ENCODE measurements at regions not wholly inside any gene's neighbourhood (a gene's known extent, or its start where the extent isn't known, plus 50 kb on each side); places are given as distances from the start of the nearest gene placed in this dataset.
A peak's percentile ranks its signal among the peaks of the same experiment; 100 is the strongest.

DNA sequence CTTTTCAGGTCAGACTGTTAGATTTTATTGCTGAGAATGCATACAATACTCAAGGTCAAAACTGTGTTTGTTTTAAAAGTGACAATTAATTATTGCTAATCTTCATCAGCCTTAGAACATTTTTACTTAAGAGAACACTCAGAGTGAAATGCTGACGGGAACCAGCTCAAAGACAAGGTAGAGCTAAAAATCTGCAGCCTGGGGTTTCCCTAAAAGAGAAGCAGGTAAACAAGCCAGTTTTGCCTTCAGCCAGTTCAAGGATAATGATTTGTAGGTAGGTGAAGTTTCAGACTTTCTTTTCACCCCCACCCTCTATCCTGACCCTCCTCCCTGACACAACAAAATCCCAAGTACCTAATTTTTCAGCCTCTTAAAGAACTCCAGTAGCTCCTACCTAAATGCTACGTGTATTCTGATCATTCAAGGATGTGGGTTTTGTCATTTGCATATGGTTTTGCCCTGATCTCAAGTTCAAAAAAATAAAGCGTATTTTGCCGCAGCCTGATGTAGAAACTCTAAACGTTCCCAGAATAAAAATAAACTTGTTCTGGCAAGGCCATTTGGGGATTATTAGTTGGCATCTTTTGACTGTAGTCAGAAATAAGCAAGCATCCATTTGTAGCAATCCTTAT is 407.2 kb downstream of the EFNA5 start:
- no peak for DNase-seq

DNA sequence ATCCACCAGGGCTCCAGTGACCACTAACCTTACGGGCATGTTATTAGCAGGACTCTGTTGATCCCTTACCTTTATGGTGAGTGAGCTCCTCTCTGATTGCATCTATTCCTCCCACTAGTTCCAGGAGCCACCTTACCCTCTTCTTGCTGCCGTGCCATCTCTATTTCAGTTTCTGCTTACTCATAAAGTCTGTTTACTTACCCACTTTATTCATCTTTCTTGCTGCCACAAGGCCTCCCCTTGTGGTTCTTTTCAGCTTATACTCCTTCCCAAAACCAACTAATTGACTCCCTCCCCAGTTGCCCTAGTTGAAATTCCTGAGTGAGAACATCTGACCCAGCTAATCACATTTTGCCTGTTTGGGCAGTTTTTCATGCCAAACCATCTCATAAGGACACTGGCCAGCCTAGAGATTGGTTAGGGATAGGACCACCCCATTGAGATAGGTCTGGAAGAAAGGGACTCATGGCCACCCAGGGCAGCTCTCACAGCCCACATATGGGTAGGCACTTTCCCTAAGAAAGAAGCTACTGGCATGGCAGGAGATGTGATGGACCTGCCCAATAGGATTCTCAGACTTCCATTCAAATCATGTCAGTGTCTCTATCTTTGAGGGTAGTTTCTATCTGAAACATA is 412.7 kb downstream of the EFNA5 start:
- no peak for DNase-seq

DNA sequence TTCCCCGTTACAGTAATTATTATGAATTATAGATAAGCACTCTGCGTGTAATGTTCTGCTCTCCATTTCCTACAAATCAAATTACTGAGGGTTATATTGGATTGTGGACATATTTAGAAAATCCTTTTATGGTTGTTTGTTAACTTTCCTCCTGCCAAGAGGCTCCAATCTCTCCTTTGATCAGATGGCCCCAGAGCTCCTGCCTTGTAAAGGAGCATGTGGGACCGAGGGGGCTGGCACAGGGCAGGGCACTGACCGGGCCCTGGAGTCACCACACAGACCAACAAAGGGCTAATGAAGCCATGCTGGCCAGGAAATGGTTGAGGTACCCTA is 415.9 kb downstream of the EFNA5 start:
- no peak for DNase-seq

DNA sequence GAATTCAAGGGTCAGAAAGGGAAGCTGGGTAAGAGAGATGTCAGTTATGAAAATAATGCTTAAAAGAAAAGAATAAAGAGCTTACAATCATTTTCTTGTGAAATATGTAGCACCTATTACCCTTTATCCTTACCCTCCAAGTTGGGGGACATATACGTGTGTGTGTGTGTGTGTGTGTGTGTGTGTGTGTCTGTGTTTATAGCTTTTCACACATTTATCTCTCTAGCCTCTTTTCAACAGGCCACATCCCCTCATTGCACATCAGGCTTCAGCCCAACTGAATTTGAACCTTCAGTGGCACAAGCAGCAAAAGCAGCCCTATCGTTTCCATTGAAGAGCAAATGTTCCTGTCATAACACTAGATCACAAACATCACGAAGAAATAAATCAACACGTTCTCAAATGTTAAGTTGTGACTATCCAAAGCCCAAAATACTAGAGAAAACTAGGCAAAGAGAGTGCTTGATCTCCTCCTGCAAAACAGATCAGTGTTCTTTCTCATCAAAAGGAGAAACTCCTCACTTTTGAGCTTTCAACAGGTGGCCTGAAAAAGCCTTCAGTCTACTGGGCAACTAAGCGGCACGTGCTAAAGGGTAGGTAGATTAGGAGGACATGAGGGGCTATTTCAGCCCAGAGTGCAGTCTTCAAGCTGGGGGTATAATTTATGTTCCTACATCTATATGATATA is 416.4 kb downstream of the EFNA5 start:
- DNase-seq, result no peak

DNA sequence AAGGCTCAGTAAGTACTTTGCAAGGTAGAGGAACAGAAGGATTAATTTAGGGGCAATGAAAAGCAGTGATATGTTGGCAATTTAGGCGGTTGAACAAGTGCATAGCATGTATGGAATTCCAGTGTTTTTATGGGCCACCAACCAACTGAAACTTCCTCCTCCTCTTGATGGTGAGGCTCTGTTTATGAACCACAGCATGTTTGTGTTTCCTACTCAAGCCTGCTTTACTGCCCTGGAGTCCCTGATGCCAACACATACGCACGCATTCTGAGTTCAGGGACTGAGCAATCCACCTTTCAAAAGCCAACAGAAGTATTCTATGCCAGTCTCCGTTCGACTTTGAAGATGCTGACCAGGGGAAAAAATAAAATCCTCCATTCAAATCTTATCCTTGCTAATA is 417.5 kb downstream of the EFNA5 start:
- no peak for DNase-seq

DNA sequence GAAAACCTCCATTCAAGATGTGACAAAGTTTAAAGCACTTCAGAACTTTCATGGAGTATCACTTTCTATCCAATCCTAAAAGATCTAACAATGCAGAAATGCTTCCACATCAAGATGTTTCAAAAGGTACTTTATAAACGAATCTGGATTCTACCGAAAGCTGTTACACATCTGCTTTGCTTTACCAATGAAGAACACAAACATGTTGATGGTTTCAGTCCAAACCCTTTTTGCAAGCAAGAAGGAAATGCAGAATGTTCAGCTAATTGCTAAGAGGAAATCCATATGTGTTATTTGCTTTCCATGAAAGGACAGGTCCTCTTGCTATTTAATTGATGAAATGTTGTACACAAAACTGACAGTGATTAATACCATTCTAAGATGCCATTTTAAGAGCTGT is 419.6 kb downstream of the EFNA5 start:
- DNase-seq, result peak; percentile 50

DNA sequence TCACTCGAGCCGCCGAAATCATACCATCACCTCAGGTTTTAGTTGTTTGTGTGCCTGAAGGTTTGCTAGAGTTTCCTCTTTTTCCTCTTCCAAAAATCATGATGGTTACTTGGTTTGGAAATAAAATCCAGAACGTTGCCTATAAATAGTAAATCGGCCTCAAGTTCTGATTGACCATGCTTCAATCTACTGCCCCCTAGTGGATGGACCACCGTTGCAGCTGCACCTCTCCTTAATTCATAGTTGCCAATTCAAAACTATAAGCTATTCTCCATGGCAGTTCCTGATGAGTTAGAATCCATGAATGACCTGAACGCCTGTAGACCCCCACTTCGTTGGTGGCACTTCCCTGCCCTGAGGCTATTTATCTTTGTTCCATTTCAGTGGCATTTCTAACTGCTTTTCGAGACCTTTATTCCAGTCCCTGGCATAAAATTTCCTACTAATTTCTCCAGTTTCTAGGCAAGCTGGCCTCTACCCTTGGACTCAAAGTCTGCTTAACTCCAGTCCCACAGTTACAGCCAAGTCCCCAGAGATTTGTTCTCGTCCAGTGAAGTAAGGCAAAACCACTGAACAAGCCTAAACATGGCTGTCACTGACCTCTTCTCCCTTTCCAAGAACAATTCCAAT is 422.6 kb downstream of the EFNA5 start:
- DNase-seq, result no peak

DNA sequence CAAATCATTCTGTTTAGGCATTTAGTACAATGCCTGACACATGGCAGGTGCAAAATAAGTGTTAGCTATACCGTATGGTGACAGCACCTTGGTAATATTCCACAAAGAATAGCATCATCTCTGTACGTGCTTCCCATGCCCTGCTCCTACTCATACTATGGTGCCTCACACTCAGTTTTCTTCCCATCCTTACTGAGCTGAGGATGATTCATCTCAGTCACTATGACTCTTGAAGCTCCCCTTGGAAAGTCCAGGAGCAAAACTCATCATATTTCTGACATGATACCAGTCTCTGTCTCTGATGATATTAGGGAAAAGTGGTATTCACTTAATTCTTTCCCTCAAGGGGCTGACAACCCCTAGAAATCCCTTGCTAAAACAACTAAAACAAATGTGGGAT is 423.3 kb downstream of the EFNA5 start:
- no peak for DNase-seq

DNA sequence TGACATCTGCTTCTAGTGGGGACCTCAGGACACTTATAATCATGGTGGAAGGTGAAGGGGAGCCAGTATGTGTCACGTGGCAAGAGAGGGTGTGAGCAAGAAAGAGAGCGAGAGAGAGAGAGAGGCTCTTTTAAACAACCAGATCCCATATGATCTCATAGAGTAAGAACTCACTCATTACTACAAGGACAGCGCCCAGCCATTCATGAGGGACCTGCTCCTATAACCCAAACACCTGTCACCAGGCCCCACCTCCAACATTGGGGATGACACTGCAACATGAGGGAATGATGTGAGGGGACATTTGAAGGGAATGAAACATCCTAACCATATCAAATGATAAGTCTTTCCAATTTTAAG is 427.5 kb downstream of the EFNA5 start:
- no peak for DNase-seq

DNA sequence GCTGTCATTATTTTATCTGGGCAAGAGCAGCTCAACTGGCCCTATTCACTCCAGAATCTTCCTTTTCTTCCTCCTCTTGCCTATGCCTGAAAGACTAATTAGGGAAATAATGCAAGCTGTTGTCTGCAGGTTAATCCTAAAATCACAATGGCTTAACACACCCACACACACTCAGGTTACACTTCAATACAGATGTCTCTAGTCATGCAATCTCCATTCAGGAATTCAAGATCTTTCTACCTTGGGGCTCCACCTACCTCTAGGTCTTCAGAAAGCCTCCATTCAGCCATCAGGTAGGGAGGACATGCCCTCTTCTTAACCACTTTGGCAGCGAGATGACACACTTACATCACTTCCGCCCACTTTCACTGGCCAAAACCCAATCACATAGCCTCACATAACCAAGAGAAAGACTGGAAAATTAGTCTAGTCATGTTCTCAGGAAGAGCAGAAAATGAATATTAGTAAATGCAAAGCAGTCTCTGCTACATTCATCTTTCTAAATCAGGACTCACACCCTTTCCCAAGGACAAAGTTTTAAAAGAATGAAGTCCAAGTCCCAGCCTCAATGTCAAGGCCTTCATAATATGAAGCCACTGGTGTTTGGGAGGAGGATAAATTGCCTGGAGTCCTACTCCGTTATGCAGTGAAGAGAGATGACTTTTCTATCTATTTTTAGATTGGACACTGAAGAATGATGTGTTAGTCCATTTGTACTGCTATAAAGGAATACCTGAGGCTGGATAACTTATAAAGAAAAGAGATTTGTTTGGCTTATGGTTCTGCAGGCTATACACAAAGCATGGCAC is 428.1 kb downstream of the EFNA5 start:
- no peak for DNase-seq

DNA sequence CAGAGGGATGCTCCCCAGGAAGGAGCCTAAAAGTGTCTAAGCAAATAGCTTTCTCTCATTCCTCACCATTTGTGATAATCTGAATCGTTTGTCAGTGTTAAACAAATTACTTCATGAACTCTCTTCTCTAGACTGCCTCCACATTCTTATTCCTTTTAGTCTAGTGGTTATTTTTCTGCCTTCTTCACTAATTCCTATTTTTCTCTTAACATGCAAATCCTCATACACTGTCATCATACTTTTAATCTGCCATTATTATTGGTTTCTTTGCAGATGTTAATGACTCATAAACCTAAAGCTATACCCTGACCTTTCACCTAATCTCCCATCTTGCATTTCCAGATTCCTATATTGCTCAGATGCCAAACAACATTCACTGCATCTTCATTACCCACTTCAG is 428.9 kb downstream of the EFNA5 start:
- no peak for DNase-seq

DNA sequence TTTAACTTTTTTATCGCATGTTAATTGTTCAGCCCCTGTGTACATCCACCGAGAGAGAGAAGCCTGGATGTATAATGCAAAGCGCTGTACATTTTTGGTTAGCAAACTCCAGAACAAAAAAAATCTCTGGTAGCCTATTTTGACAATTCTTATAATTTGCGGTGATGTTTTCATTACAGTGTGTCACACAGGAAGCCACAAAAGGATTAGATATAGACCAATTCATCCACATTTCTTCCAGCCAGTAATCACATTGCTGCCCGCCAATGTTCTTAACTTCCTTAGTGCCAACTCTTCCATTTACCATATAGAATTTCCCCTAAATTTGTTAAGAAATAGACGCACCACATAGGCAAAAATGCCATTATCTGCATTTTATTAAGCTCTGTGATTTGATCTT is 435.6 kb downstream of the EFNA5 start:
- DNase-seq, result no peak

DNA sequence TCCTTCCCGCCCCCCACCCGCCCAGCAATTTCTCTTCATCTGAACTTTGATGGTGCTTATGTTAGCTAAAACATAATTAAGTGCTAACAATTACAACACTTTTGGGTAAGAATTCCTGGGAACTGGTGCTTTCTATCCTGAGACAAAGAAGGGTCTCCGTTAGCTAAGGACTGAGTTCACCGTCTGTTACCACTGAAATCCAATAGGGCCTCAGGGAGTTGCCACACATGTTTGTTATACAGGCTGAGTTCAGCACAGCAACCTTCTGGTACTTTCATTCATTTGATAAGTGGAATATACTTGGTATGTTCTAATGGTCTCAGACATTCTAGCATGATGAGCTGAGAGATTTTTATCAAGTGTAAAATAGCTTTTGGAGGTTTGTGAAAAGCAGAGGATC is 437.9 kb downstream of the EFNA5 start:
- no peak for DNase-seq

DNA sequence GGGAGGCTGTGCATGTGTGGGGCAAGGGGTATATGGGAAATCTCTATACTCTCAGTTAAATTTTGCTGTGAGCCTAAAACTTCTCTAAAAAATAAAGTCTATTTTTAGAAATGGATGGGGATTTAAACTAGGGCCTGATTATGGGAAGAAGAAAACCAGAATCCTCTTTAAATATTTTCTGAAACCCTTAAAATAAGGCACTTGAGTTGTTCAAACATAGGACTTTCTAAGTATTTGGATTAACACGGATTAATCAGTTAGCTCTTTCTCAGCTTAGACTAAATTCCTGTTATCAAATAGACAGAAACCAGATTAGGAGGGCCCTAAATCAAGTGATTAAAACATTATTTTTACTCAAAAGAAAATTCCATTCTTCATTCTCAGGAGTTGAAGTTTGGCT is 438.4 kb downstream of the EFNA5 start:
- DNase-seq, result no peak

DNA sequence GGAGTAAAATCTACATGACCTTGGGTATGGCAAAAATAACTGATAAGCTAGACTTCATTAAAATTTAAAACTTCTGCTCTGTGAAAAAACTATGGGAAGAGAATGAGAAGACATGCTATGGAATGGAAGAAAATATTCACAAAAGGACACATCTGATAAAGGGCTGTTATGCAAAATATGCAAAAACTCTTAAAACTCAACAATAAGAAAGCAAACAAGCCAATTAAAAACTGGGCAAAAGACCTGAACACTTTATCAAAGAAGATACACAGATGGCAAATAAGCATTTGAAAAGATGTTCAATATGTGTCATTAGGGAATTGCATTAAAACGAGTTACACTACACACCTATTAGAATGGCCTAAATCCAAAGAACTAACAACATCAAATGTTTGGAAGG is 439.5 kb downstream of the EFNA5 start:
- DNase-seq, result no peak

DNA sequence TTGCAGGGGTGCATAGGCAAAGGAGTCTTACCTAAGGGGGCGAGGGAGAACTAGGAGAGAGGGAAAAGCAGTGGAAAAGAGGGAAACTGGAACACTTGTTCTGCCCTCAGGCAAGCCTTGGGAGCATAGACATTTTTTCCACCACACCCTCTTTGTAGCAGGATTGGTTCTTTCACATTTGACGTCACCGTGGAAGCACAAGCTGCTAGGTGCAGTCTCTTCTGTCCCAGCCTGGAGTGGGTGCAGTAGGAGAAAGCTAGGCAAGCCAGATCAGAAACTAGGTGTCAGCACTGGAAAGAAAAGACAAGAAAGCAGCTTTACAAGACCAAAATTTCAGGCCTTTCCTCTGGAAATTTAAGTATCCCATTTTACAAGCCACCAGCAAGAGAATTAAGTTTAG is 440.4 kb downstream of the EFNA5 start:
- no peak for DNase-seq

DNA sequence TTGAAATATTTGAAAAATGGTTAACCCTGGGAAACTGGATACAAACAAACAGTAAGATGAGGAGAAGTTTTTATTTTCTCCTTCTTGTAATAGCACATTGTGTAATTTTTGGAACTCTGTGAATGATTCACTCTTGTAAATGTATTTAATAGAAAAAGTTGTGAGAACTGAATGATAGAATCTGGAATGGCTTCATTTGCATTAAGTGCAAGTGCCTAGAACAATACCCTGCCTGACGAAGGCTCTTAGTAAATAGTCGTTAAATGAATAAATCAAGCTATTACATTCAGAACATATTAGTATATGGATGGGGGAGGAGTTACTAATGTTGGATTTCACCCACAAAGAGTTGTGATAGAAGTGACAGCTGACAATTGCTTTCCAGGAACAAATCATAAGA is 442.5 kb downstream of the EFNA5 start:
- no peak for DNase-seq

DNA sequence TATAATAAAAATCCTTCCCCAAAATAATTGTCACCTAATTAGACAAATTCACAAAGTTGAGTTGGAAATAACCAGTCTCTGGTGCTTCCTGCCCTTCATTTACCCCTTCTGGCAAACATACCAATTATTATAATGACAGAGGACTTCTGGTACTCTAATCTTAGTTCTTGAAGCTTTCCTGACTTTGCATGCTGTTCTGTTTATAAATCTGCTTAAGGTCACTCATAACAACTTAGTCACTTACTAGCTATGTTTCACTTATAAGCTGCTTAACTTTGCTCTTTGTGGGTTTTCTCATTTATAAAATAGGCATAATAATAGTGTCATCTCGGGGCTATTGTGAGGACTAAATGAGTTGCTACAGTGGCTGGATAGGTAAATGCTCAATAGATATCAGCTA is 446.5 kb downstream of the EFNA5 start:
- no peak for DNase-seq

DNA sequence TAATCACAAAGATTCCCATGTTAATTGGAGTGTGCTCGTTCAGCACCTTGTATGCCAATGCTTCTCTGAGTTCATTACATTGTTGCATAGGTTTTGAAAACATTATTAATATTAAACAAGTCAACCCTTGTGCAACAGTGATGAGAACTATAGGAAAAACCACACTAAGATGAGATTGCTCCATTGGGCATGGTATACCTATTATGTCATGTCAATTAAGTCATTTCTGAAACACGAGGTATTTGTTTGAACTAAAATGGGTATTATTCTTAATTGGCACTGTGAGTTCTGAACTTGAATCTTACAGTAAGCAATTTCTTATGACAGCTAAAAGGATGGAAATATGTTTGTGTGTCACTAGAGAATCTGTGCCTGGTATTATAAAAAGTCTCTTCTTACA is 447.7 kb downstream of the EFNA5 start:
- no peak for DNase-seq

DNA sequence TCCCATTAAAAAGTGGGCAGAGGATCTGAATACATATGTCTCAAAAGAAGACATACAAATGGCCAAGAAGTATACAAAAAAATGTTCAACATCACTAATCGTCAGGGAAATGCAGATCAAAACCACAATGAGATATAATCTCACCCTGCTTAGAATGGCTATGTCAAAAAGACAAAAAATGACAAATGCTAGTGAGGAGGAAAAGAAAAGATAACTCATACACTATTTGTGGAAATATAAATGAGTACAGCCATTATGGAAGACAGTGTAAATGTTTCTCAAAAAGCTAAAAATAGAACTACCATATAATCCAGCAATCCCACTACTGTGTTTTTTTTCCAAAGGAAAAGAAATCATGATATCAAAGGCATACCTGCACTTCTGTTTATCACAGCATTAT is 450.7 kb downstream of the EFNA5 start:
- no peak for DNase-seq

DNA sequence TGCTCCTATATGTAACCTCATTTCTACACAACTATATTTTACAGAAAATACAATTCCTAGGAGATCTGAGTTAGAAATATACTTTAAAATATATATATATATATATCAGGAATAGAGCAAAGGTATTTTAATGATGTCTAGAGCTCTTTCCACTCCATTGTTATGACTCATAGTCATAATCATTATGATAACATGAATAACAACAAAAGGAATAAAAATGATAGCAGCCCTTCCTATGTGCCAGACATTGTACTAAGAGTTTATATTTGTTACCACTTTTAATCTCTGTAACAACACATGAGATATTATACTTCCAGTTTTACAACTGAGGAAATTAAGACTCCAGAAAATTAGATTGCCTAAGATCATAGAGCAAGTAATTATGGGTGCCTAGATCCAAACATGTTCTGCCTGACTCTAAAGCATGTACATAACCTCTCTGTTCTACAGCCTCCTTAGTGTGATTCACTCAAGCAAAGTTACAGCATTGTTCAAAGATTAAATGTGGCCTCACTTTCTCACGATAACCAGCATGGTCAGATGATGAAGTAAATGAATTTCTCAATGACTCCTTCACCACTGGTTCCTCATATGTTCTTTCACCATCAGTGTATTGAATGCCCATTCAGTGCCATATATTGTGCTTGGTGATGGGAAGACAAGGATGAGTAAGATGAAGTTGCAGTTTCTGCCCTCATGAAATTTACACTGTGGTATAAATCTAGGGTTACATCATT is 452.1 kb downstream of the EFNA5 start:
- DNase-seq, result no peak

DNA sequence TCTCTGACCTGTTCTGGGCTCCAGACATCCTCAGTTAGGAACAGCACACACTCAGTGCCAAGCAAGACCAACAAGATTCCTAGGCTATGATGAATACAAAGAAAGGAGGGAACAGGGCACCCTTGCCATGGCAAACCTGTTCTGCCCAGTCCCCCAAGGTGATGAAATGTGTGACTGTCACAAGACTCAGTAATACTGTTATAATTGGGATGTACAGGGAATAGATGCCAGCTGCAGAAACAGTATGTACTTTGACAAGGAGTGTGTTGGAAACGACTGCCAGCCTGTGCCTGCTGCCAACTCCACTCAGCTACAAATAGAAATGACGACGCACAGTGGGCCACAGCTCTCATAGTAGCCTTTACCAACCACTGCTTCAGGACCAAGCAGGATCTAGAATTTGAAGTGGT is 453.0 kb downstream of the EFNA5 start:
- DNase-seq, result no peak
